ENCODE measurements at regions not wholly inside any gene's neighbourhood (a gene's known extent, or its start where the extent isn't known, plus 50 kb on each side); places are given as distances from the start of the nearest gene placed in this dataset.
"Not testable (repeated sequence)": the region's sequence is repeated elsewhere in the genome, so short reads cannot be mapped to it uniquely, and the experiment has no call there.

- DNase-seq, result no peak
Observed at GRCh38 chr1:194361374-194362131, 1175.1 kb upstream of the B3GALT2 start.

GRCh38 chr1:194358208-194358581 lies 1171.8 kb upstream of the B3GALT2 start:
- DNase-seq, result no peak

GRCh38 chr1:194357573-194358207 lies 1171.3 kb upstream of the B3GALT2 start:
- DNase-seq, result not testable (repeated sequence)

DNA sequence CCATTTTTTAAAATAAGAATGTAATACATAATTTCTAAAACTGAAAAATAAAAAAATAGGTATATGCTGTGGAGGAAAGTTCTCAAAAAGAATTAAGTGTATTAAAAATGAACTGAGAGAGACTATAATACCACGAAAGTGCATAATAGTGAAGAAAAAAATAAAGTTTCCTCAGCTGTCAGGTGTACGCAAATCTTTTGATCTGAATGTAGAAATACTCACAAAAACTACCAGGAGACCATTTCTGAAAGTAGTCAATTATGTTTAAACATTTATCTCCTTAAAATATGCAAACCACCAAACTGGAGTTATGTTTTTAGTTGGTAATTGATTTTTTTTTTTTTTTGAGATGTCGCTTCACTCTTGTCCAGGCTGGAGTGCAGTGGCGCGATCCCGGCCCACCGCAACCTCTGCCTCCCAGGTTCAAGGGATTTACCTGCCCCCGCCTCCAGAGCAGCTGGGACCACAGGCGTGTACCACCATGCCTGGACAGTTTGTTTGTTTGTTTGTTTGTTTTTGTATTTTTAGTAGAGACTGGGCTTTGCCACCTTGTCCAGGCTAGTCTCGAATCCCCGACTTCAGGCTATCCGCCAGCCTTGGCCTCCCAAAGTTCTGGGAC lies 1169.2 kb upstream of the B3GALT2 start:
- DNase-seq, result no peak

- no peak for DNase-seq
Observed at GRCh38 chr1:194353121-194353520, 1166.7 kb upstream of the B3GALT2 start.

- DNase-seq, result no peak
Observed at GRCh38 chr1:194347200-194347599, 1160.8 kb upstream of the B3GALT2 start.

GRCh38 chr1:194342484-194343262 lies 1156.3 kb upstream of the B3GALT2 start:
- DNase-seq, result no peak

GRCh38 chr1:194341587-194341986 lies 1155.2 kb upstream of the B3GALT2 start:
- no peak for DNase-seq

GRCh38 chr1:194339471-194339870 lies 1153.1 kb upstream of the B3GALT2 start:
- DNase-seq, result no peak

DNA sequence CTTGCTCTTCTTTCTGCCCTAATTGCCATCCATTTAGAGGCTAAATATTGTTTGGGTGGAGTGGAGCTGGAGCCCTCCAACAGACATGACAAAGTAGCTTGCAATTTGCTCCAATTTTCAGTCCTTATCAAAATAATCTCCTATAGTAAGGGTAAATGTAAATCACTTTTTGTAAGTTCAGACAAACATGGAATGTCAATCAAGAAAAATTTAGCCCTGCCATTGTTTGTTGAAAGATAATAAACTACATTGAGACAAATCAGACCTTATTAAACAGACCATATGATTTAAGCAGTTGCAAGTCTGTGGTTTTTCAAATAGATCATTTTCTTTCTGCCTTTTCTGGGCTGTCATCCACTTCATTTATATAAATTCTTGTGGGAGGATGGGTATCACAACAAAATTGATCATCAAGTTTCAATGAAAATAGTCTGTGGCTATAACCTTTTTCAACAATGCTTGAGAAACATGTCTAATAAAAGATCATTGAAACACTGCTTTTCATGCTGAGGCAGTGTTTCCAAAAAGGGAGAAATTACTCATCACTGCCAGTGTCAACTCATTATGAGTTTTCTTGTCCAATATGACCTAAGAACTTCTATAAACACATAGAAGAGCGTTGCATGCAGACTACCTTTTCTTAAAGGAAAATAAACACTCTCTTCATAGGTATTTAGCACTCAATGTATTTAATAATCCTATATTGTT lies 1152.0 kb upstream of the B3GALT2 start:
- peak in 1 of 5 donors; percentile 15 for DNase-seq

GRCh38 chr1:194333240-194333639 lies 1146.8 kb upstream of the B3GALT2 start:
- no peak for DNase-seq

DNA sequence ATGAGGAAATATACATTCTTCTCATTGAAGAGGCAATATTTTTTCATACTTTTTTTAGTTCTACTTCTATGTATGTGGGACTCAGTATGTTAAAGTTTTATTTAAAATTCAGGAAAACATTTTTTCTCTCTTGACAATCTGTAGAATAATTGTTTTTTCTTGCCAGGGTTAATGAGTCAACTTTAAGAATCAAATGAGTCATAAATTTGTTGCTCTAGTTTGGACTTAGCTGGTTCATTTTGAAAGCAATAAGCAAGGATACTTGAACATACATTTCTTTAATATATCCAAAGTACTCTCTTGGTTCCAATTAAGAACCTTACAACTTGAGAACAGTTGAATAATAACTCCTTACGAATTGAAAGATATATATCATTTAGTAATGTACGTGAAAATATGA lies 1145.3 kb upstream of the B3GALT2 start:
- DNase-seq, result no peak

- no peak for DNase-seq
Observed at GRCh38 chr1:194322751-194323150, 1136.3 kb upstream of the B3GALT2 start.

GRCh38 chr1:194318790-194319280 lies 1132.4 kb upstream of the B3GALT2 start:
- no peak for DNase-seq

DNA sequence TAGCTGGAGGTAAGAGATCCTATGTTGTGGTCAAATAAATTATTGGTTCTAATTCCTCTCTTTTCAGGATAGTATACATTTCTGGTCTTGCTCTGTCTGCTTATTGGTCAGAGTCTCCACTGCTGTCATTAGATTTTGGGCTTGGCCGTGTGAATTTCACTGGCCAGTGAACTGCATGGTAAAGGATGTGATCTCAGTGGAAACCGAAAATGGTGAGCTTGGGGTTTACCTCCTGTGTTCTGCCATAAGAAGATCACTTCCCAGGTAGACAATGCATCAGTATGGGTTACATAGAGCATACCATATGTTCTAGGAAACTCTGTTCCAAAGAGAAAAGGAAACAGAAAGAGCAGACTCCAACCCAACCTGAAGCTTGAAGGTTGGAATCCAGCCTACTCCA lies 1123.3 kb upstream of the B3GALT2 start:
- DNase-seq, result no peak

DNA sequence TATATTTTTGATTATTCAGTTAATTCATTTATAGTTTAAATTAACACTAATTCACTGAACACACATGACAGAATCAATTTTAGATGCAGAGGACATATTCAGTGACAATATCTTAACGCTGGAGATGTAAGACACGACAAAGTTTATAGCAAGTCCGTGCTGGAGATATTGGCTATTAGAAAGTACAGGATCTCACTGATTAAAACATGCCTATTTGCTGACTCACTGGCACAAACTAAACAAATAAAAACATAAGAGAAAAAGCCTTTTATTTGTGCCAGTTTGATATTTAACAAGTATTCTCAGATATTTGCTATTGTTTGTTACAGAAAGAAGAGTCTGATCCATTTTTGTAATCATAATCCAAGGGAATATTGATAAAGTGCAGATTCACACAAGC lies 1122.9 kb upstream of the B3GALT2 start:
- no peak for DNase-seq

DNA sequence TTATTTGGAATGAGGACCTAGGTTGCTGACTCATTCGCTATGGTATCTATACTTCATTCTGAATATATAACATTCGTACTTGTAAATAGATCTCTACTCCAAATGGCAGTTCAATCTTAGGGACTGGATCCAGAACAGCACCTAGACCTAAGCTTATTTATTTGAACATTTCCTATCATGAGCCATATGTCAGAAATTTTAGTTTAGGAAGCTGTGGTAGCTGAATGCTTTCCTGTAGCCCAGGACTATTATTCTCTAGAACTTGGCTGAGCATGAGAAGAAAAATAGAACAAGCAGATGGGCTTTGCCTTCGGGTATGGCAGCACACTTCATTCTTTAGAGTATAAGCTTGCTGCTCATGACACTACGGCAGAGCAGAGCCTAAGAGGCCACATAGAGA lies 1114.4 kb upstream of the B3GALT2 start:
- no peak for DNase-seq

GRCh38 chr1:194300340-194300739 lies 1113.9 kb upstream of the B3GALT2 start:
- DNase-seq, result no peak

GRCh38 chr1:194298007-194298598 lies 1111.7 kb upstream of the B3GALT2 start:
- peak in 1 of 5 donors; percentile 65 for DNase-seq

DNA sequence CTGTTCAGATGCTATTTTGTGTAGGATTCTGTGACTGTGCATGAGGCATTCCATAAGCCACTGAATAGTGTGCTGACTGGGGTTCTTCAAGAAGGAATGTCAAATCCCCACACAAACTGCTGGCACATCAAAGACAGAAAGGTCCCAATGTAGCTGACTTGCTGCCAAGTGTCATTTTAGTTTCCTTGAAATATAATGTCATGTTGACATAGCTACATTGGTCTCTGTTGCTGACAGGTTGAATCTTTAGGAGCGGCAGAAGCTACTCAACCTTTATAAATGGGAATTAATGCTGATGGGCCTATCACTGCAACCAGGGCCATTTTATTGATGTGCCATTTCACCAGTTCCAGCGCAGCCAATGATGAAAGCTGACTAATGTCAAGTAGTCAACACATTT lies 1110.7 kb upstream of the B3GALT2 start:
- DNase-seq, result no peak

- DNase-seq, result no peak
Observed at GRCh38 chr1:194296201-194296600, 1109.8 kb upstream of the B3GALT2 start.

- DNase-seq, result peak in 4 of 5 donors; percentile 2 to 56 (median 30)
Observed at GRCh38 chr1:194295685-194296084, 1109.3 kb upstream of the B3GALT2 start.
